HCEC 1CT (cell line): ENCODE measurements at regions not wholly inside any gene's neighbourhood (a gene's known extent, or its start where the extent isn't known, plus 50 kb on each side); places are given as distances from the start of the nearest gene placed in this dataset.

Experiments used
- DNase-seq: peaks from one replicate; pipeline ENCODE4 v3.0.0-alpha.2; 2017

DNA sequence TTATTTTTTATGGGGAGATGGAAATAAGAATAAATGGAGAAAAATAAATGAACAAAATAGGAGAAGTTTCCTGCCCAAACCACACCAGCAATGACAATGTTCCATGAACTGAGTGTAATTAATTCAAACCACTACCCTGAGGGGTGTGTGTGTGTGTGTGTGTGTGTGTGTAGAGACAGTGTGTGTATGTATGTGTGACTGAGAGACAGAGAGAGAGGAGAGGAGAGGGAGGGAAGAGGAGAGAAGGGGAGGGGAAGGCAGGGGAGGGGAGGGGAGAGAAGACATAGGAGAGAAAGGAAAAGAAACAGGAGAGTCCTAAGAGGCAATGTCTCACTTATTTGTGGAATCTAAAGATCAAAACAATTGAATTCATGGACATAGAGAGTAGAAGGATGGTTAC is 65.0 kb upstream of the POU2AF1 start:
- DNase-seq, result no peak

DNA sequence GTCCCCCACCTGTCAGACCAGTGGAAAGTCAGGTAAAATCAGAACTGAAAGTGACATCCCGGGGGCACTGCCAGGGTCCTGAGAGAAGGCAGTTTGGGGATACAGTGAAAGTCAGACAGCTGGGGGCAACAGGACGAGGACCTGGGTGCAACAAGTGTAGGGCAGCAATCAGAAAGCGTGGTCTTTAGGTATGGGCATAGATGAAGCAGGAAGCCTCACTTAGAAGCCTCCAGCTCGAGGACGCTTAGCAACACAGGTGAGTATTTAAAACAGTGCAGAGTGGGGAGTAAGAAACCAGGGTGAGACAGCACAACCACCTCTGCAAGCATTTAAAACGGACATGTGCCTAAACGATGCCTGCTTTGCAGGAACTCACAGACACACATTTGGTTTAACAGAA is 64.6 kb upstream of the POU2AF1 start:
- no peak for DNase-seq

DNA sequence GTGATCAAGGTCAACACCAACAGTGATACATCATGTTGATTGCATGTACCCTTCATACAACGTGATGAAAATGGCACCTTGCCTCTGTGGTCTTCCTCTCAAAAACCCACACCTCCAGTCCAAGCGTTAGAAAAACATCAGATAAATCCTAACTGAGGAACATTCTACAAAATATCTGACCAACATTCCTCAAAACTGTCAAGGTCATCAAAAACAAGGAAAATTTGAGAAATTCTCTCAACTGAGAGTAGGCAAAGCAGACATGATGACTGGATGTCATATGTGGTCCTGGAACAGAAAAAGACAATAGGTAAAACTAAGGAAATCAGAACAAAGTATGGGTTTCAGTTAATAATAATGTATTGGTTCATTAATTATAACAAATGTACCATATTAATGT is 64.0 kb upstream of the POU2AF1 start:
- DNase-seq, result no peak

DNA sequence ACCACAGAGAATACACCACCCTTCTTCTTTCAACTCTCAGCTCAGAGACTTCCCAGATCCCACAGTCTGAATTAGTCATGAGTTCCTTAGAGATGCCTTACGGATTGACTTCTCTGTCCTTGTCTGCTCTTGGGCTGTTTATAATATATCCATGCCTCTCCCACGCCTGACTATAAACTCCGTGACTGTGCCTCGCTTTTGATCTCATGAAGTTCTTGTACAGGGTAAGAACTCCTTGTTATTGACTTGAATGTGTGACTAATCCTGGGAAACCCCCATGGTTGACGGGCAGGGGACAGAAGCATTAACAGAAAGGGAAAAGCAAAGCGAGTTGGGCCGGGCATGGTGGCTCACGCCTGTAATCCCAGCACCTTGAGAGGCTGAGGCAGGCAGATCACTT is 62.4 kb upstream of the POU2AF1 start:
- peak; percentile 23 for DNase-seq

DNA sequence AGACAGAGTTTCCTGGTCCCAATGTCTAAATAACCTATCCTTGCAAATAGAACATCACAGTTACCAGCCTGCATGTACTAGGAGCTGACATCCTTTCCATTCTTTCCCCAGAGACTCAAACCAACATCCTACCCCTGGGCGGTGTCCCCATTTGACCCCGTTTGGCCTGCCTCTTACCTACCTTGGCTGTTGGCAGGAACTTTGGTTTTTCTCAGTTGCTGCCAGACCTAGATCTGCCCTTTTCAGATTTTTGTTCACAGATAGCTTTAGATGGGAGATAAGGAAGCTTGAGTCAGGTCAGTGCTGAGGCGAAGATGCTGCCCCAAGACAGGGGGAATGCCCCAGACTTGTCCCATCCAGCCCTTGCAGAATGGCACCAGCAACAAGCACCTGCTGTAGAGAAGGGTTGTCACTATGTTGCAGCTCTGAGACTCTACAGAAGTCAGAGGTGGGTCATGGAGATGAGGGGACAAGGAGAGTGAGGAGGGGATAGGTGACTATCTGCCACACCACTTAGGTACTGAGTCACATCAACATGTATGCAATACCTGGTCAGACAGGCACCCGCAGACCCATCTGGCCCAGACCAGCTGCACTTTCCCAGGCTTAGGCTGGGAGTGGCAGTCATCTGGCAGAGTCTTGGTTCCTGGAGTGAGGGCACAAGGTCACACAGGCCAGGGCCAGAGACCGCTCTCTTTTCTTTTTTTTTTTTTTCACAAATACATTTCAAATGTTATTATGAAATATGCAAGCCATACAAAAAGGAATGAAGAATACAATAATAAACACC is 61.5 kb upstream of the POU2AF1 start:
- DNase-seq, result no peak

DNA sequence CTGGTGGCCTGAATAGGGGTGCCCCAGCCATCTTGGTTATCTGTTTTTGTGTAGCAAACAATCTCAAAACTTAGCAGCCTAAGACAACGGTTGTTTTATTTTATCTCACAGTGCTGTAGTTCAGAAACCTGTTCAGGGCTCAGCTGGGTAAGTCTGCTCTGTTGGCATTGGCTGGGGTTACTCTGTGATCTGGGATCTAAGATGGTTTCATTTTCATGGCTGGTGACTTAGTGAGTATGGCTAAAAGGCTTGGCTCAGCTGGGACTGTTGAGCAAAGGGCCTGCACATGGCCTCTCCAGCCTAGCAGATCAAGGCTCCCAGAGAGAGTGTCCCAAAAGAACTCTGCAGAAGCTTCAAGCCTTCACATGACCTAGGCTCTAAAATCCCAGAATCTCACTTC is 60.8 kb upstream of the POU2AF1 start:
- DNase-seq, result no peak

DNA sequence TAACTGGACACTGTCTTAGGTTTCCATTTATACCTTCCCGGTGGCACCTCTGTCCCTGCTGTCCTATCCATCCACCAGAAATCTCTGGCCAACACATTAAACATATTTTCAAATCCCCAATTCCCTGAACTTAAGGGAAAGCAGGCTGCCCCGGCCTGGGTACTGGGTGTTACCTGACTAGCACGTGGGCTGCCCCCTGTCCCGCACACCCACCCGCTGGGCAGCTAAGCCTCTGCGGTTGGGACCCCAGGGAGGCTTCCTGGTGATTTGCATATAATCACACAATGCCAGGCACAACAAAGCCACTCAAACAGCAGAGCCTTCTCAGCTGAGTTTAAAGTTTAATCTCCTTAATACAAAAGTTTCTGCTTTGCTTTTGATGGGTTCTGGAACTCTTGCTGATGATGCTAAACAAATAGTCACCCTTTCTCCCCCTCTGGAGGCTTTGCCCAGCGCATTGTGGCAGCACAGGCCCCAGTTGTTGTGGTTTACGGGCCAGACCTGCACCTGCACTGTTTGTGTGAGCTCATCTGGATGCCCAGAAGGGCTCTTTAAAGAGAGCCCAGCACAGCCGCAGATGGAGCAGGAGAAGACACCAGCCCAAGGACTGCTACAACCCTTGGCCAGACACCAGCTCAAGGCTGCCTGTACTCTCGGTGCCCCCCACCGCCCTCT is 59.9 kb upstream of the POU2AF1 start:
- no peak for DNase-seq

DNA sequence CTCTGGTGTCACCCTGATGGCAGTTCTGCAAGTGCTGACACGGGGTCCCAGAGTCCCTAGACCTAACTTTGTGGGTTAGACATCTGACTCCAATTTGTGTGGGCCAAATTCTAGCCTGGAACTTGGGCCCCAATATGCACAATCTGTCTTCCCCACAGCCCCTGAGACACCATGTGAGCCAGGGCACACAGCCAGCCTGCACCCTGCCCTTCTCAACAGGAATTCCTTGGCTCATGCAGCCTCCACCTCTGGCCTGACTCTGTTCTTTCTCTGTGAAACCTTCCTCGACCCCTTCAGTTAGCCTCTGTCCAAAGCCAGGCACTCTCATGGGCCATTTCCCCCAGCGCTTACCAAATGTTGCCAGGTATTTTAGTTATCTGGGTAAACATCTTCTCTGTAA is 59.1 kb upstream of the POU2AF1 start:
- no peak for DNase-seq

DNA sequence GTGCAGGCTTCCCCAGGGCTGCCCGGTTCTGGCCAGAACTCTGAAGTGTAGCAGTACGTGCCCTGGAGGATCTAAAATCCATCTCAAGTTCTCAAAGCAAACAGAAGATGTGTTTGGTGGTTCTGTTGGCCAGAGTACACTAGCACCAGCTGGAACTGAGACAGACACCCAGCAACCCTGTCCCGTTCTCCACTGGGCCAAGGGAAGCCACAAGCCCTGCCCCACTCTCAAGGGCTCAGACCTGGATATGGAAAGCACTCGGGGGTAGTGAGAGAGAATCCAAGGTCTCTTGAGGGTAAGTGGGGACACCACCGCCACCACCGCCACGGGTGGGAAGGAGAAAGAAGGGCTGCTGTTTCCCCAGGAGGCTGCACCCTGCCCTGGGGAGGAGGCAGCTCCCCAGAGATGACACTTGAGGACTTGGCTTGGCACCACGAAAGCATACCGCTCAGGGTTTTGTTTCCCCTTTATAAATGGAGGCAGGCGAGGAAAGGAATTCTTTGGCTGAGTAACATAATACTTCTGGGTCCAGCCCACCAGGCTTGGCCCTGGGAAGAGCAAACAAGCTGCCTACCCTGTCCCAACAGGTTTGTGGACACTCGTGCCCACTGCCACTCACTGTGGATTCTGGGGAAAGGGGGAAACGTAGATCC is 56.1 kb upstream of the POU2AF1 start:
- DNase-seq, result no peak

DNA sequence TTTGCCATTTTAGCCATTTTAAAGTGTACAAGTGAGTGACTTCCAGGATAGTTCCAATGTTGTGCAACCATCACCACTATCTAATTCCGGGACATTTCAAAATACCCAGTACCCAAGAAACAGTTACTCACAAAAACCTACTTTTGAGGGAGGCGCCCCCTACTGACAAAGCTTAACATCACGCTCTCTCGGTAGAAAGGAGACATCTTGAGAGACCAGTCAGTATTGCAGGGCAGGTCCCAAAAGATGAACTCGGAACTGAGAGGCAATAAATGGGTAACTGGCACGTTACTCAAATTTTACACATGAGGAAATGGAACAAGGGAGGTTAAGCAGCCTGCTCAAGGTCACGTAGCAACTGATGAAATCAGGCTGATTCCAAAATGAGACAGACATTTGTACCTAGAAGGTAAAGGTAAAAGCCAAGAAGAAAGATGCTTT is 50.0 kb upstream of the POU2AF1 start:
- DNase-seq, result peak; percentile 47
